ENCODE measurements at regions not wholly inside any gene's neighbourhood (a gene's known extent, or its start where the extent isn't known, plus 50 kb on each side); places are given as distances from the start of the nearest gene placed in this dataset.

GRCh38 chr1:37176269-37176668 lies 142.0 kb upstream of the GRIK3 start (continued):
- TF ChIP-seq ZBTB33 (IDR thresholded peaks at IDR 0.05; ENCODE audit: borderline replicate concordance, low read depth), result no peak
- TF ChIP-seq, protein P1, sequence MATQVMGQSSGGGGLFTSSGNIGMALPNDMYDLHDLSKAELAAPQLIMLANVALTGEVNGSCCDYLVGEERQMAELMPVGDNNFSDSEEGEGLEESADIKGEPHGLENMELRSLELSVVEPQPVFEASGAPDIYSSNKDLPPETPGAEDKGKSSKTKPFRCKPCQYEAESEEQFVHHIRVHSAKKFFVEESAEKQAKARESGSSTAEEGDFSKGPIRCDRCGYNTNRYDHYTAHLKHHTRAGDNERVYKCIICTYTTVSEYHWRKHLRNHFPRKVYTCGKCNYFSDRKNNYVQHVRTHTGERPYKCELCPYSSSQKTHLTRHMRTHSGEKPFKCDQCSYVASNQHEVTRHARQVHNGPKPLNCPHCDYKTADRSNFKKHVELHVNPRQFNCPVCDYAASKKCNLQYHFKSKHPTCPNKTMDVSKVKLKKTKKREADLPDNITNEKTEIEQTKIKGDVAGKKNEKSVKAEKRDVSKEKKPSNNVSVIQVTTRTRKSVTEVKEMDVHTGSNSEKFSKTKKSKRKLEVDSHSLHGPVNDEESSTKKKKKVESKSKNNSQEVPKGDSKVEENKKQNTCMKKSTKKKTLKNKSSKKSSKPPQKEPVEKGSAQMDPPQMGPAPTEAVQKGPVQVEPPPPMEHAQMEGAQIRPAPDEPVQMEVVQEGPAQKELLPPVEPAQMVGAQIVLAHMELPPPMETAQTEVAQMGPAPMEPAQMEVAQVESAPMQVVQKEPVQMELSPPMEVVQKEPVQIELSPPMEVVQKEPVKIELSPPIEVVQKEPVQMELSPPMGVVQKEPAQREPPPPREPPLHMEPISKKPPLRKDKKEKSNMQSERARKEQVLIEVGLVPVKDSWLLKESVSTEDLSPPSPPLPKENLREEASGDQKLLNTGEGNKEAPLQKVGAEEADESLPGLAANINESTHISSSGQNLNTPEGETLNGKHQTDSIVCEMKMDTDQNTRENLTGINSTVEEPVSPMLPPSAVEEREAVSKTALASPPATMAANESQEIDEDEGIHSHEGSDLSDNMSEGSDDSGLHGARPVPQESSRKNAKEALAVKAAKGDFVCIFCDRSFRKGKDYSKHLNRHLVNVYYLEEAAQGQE (IDR thresholded peaks at IDR 0.05; ENCODE audit: low read depth, low read length), result no peak

DNA sequence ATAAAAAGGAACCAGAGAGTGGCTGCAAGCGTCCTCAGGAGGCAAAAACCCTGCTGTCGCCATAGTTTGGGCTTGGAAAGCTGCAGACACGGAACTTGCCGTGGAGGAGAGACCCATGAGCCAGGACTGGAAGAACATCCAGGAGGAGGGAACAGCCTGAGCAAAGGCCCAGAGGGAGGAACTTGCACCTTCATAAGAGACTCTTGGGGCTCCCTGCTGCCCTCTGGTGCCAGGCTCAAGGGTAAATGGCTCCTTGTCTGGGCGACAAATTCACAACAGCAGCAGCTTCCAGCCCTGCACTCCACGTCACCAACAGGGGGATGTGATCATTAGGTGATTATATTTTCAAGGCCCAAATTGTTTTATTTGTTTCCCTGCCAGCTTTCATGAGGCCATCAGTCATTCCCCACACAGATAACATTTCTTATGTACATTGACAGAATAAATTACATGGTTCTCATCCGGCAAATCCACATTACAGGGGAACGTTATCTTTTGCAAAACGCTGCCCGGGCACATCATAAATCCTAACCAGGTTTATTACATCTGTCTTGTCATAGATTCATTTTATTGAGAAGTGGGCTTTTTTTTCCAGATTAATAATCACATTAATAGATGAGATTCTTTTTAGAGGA lies 143.0 kb upstream of the GRIK3 start:
- peak; percentile 48; the same call in 1 of the 2 replicates for TF ChIP-seq SMC3 (IDR thresholded peaks at IDR 0.05; ENCODE audit: low read depth, low read length)
- no peak for TF ChIP-seq CTCF (IDR thresholded peaks at IDR 0.05)
- TF ChIP-seq RAD21 (IDR thresholded peaks at IDR 0.05; ENCODE audit: low read length), result peak; percentile 59
- no peak for TF ChIP-seq FOXJ3 (CRISPR knock-in tag; IDR thresholded peaks at IDR 0.05)
- Histone ChIP-seq H3K9me2 (no peaks in the 10 kb centered on the region), H4K20me1 (ENCODE audit: insufficient read depth) (no peaks in the 10 kb centered on the region), H3K9ac (no peak overlapping the region), H3F3A (replicated peaks; ENCODE audit: insufficient read depth) (no peaks in the 10 kb centered on the region), H3K27ac (ENCODE audit: low read depth in 2 of 2, low read length in 1 of 2) (no peak overlapping the region), H3K9me3 (no peaks in the 10 kb centered on the region; the same call in 1 of the 2 replicates), H3K4me1 (ENCODE audit: control insufficient read depth in 1 of 2, insufficient read depth in 2 of 2, low read depth in 1 of 2, low read length in 1 of 2) (no peaks in the 10 kb centered on the region; a peak in 1 of 4 replicates), H3K4me3 (ENCODE audit: low read depth in 2 of 2, low read length in 1 of 2) (no peak overlapping the region), H3K27me3 (ENCODE audit: insufficient read depth) (no peaks in the 10 kb centered on the region), H2AFZ (ENCODE audit: low read depth) (no peak overlapping the region), H3K79me2 (ENCODE audit: insufficient read depth) (no peaks in the 10 kb centered on the region), H3K36me3 (replicated peaks in 1 of 2; ENCODE audit: control insufficient read depth in 1 of 2, insufficient read depth in 2 of 2, low read length in 1 of 2) (no peaks in the 10 kb centered on the region), H3K4me2 (no peak overlapping the region)
- ChIA-PET POLR2A (interaction anchor here (0.6 kb wide), 1 partner anchor 442 kb away, joined by 6 read pairs; no protein-coding TSS in a partner anchor), CTCF (interaction anchor here (0.7 to 1.6 kb wide), 23 partner anchors 10 to 679 kb away, joined by 3 to 9 read pairs (median 3); no protein-coding TSS in a partner anchor)
- 47% methylated on average over 10 of the region's 10 CpGs for WGBS (ENCODE audit: low lambda C conversion rate)
- DNase-seq, result peak; percentile 55

Measured in SK-N-SH (cell line).